Astrocyte (in vitro differentiated cells and primary cell): ENCODE measurements at regions not wholly inside any gene's neighbourhood (a gene's known extent, or its start where the extent isn't known, plus 50 kb on each side); places are given as distances from the start of the nearest gene placed in this dataset.

ENCODE experiments used
- EZH2 ChIP-seq: IDR thresholded peaks from 2 replicates; pipeline ENCODE4 v1.6.1; 2012; ENCODE audit warnings: mild to moderate bottlenecking, low read length, inconsistent platforms; ENCODE audit not compliant: insufficient read depth
- TF ChIP-seq, protein P1 (sequence below): IDR thresholded peaks from 2 replicates; pipeline ENCODE4 v1.5.1; 2011; ENCODE audit warnings: low read depth, mild to moderate bottlenecking, inconsistent platforms, low read length, moderate library complexity; ENCODE audit not compliant: insufficient read depth

DNA sequence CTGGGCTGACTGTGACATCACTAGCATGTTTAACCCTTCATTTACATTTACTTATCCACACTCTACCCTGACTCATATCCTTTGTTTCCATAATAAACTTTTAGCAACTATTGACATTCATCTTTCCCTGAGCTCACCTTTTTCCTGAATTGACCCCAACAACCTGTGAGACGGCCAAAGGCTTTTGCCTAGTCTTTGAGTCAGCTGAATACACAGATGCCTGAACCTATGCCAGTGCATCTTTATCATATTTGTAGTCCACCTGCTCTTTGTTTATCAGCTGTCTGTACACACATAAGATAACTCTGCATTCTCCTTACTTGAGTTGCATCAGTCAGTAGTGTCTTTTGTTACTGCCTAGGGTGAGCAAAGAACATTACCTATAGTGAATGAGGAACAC, 128.5 kb upstream of the HMHB1 start:
- TF ChIP-seq, protein P1, sequence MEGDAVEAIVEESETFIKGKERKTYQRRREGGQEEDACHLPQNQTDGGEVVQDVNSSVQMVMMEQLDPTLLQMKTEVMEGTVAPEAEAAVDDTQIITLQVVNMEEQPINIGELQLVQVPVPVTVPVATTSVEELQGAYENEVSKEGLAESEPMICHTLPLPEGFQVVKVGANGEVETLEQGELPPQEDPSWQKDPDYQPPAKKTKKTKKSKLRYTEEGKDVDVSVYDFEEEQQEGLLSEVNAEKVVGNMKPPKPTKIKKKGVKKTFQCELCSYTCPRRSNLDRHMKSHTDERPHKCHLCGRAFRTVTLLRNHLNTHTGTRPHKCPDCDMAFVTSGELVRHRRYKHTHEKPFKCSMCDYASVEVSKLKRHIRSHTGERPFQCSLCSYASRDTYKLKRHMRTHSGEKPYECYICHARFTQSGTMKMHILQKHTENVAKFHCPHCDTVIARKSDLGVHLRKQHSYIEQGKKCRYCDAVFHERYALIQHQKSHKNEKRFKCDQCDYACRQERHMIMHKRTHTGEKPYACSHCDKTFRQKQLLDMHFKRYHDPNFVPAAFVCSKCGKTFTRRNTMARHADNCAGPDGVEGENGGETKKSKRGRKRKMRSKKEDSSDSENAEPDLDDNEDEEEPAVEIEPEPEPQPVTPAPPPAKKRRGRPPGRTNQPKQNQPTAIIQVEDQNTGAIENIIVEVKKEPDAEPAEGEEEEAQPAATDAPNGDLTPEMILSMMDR = no peak
- no peak for TF ChIP-seq EZH2
